ENCODE measurements at regions not wholly inside any gene's neighbourhood (a gene's known extent, or its start where the extent isn't known, plus 50 kb on each side); places are given as distances from the start of the nearest gene placed in this dataset.

GRCh38 chr20:50311308-50312001 is 120.8 kb downstream of the CEBPB start:
- Mint-ChIP-seq H3K36me3 (no peaks in the 10 kb centered on the region), H3K27ac (no peak overlapping the region), H3K27me3 (ENCODE audit: low read depth) (no peaks in the 10 kb centered on the region), H3K4me1 (peaks cover 22% of the 10 kb centered on the region), H3K9me3 (no peaks in the 10 kb centered on the region), H3K4me3 (no peak overlapping the region)
- ATAC-seq (no peak), DNase-seq (ENCODE audit: low spot score) (no peak)
- ChIA-PET POLR2A (no interaction called here), CTCF (no interaction called here)
- TF ChIP-seq OVOL2 (CRISPR knock-in tag; IDR thresholded peaks at IDR 0.05; ENCODE audit: borderline replicate concordance): no peak
- TF ChIP-seq MAX (CRISPR knock-in tag; IDR thresholded peaks at IDR 0.05): no peak
- TF ChIP-seq ZNF232 (CRISPR knock-in tag; IDR thresholded peaks at IDR 0.05): no peak
- no peak for TF ChIP-seq RELA (CRISPR knock-in tag; IDR thresholded peaks at IDR 0.05; ENCODE audit: borderline replicate concordance)
- no peak for TF ChIP-seq NR1H2 (CRISPR knock-in tag; IDR thresholded peaks at IDR 0.05)
- TF ChIP-seq NR3C1 (CRISPR knock-in tag; conservative IDR thresholded peaks at IDR 0.05; ENCODE audit: low read depth): no peak
- no peak for TF ChIP-seq ZNF317 (CRISPR knock-in tag; IDR thresholded peaks at IDR 0.05; ENCODE audit: borderline replicate concordance, low read depth)
- no peak for TF ChIP-seq GTF2I (CRISPR knock-in tag; conservative IDR thresholded peaks at IDR 0.05)
- TF ChIP-seq NR2C2 (CRISPR knock-in tag; IDR thresholded peaks at IDR 0.05): no peak
- no peak for TF ChIP-seq ZNF423 (CRISPR knock-in tag; IDR thresholded peaks at IDR 0.05)
- no peak for TF ChIP-seq ATF3 (CRISPR knock-in tag; conservative IDR thresholded peaks at IDR 0.05)
- no peak for TF ChIP-seq NFE2L1 (CRISPR knock-in tag; IDR thresholded peaks at IDR 0.05)
- TF ChIP-seq EMX1 (CRISPR knock-in tag; IDR thresholded peaks at IDR 0.05): no peak
- TF ChIP-seq ERG (CRISPR knock-in tag; IDR thresholded peaks at IDR 0.05): no peak
- no peak for TF ChIP-seq E2F5 (CRISPR knock-in tag; IDR thresholded peaks at IDR 0.05)
- no peak for TF ChIP-seq CDX4 (CRISPR knock-in tag; IDR thresholded peaks at IDR 0.05; ENCODE audit: borderline replicate concordance)
- TF ChIP-seq ZNF532 (CRISPR knock-in tag; IDR thresholded peaks at IDR 0.05; ENCODE audit: borderline replicate concordance): no peak
- TF ChIP-seq CREB1 (CRISPR knock-in tag; IDR thresholded peaks at IDR 0.05): no peak
- no peak for TF ChIP-seq PREB (CRISPR knock-in tag; IDR thresholded peaks at IDR 0.05; ENCODE audit: borderline replicate concordance)
- no peak for TF ChIP-seq ATF1 (CRISPR knock-in tag; IDR thresholded peaks at IDR 0.05)

All from WTC11 (cell line).